ENCODE measurements at regions not wholly inside any gene's neighbourhood (a gene's known extent, or its start where the extent isn't known, plus 50 kb on each side); places are given as distances from the start of the nearest gene placed in this dataset.
"Not testable (repeated sequence)": the region's sequence is repeated elsewhere in the genome, so short reads cannot be mapped to it uniquely, and the experiment has no call there.

GRCh38 chr5:60538426-60538825, 161.5 kb downstream of the DEPDC1B start:
- TF ChIP-seq ZFX (IDR thresholded peaks at IDR 0.05; ENCODE audit: borderline replicate concordance), result no peak
- no peak for TF ChIP-seq CTCF (IDR thresholded peaks at IDR 0.05)
- H3K27ac ChIP-seq, result no peak overlapping the region

- H3K27ac ChIP-seq, result no peak overlapping the region
- TF ChIP-seq CTCF (IDR thresholded peaks at IDR 0.05) (no peak), ZFX (IDR thresholded peaks at IDR 0.05; ENCODE audit: borderline replicate concordance) (no peak)
Measured at GRCh38 chr5:60535951-60536350, 164.0 kb downstream of the DEPDC1B start.

- TF ChIP-seq CTCF (IDR thresholded peaks at IDR 0.05) (no peak), ZFX (IDR thresholded peaks at IDR 0.05; ENCODE audit: borderline replicate concordance) (no peak)
- no peak overlapping the region for H3K27ac ChIP-seq
Measured at GRCh38 chr5:60535198-60535597, 164.8 kb downstream of the DEPDC1B start.

- H3K27ac ChIP-seq, result no peak overlapping the region
- no peak for TF ChIP-seq ZFX (IDR thresholded peaks at IDR 0.05; ENCODE audit: borderline replicate concordance)
- no peak for TF ChIP-seq CTCF (IDR thresholded peaks at IDR 0.05)
Measured at GRCh38 chr5:60533789-60534188, 166.2 kb downstream of the DEPDC1B start.

GRCh38 chr5:60532796-60533195, 167.2 kb downstream of the DEPDC1B start:
- H3K27ac ChIP-seq, result not testable (repeated sequence)

- not testable (repeated sequence) for H3K27ac ChIP-seq
Measured at GRCh38 chr5:60530144-60530848, 169.7 kb downstream of the DEPDC1B start.

- TF ChIP-seq ZFX (IDR thresholded peaks at IDR 0.05; ENCODE audit: borderline replicate concordance) (no peak), CTCF (IDR thresholded peaks at IDR 0.05) (no peak)
- no peak overlapping the region for H3K27ac ChIP-seq
Measured at GRCh38 chr5:60529001-60529400, 171.0 kb downstream of the DEPDC1B start.

GRCh38 chr5:60527072-60527471, 172.9 kb downstream of the DEPDC1B start:
- TF ChIP-seq CTCF (IDR thresholded peaks at IDR 0.05), result no peak
- TF ChIP-seq ZFX (IDR thresholded peaks at IDR 0.05; ENCODE audit: borderline replicate concordance), result no peak
- H3K27ac ChIP-seq, result no peak overlapping the region
